ENCODE measurements at regions not wholly inside any gene's neighbourhood (a gene's known extent, or its start where the extent isn't known, plus 50 kb on each side); places are given as distances from the start of the nearest gene placed in this dataset.
A peak's percentile ranks its signal among the peaks of the same experiment; 100 is the strongest.

DNA sequence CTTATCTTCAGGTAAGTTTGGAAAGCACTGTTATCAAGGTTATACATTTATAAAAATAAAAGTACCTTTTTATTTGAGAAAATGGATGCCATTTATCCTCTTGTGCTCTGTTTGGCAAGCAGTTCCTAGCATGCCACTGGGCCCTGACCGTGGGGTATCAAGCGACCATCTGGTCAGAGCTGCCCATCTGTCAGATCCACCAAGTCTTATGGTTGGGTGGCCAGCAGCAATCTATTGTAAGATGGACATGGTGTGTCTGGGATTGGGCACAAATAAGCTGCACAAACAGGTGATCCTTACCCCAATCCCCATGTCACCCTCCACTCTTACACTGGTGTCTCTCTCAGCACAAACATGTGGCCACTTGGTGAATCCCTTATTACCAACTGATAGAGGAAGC is 178.5 kb downstream of the DLEU7 start:
- ATAC-seq (ENCODE audit: poor library complexity) (no peak), DNase-seq (no peak)
- intact Hi-C loops (cut with DNase I), result no loop called here

DNA sequence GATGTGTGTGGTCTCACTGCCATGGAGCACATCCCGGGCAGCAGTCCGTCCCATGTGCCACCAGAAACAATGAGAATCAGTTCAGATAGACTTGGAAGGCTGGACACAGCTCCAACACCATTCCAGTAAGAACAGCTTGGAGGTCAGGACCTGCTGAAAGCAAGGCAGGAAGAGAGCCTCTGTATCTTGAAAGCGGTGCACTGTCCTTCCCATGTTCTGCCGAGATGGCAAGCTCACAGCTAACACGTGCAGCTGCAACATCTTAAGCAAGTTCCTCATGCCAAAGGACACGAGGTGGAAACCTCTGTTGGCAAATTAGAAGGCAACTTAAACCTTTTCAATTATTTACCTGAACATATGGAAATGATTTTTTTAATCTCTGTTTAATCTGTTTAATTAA is 175.4 kb downstream of the DLEU7 start:
- DNase-seq (no peak), ATAC-seq (ENCODE audit: poor library complexity) (no peak)
- intact Hi-C loops (cut with DNase I), result no loop called here

DNA sequence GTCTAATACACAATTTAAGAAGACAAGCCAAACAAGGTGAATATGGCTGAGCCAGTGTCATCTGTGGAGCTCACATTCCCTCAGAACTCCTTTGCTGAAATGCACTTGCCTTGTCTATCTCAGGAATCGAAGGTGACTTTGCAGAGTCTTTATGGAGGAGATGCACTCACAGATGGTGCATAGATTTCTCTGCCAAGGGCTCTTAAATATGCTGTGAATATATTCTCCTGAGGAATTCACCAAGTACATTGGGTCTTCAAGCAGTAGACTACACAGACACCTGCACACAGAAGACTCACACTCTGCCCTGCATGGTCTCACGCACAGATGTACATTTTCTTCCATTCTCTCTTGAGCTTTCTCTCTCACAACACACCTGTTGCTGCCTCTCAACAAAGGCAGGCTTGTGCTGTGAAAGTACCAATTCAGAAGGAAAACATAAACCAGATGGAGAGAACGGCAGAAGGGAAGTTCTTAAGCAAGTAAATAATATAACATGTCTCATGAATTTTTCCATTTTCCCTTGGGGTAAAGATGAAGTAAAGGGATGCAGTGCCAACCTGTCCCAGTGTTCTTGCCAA is 174.7 kb downstream of the DLEU7 start:
- intact Hi-C loops (cut with DNase I), result no loop called here
- DNase-seq (no peak), ATAC-seq (ENCODE audit: poor library complexity) (no peak)

DNA sequence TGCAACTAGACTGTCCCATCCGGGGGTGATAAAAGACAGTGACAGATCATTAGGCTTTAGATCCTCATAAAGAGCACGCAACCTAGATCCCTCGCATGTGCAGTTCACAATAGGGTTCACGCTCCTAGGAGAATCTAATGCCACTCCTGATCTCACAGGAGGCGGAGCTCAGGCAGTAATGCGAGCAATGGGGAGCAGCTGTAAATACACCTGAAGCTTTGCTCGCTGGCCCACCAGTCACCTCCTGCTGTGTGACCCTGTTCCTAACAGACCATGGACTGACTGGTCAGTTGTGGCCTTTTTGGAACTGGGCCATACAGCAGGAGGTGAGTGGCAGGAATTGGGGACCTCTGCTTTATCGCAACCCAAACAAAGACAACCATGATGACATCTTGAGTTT is 173.2 kb downstream of the DLEU7 start:
- intact Hi-C loops (cut with DNase I), result no loop called here
- DNase-seq (no peak), ATAC-seq (ENCODE audit: poor library complexity) (no peak)

DNA sequence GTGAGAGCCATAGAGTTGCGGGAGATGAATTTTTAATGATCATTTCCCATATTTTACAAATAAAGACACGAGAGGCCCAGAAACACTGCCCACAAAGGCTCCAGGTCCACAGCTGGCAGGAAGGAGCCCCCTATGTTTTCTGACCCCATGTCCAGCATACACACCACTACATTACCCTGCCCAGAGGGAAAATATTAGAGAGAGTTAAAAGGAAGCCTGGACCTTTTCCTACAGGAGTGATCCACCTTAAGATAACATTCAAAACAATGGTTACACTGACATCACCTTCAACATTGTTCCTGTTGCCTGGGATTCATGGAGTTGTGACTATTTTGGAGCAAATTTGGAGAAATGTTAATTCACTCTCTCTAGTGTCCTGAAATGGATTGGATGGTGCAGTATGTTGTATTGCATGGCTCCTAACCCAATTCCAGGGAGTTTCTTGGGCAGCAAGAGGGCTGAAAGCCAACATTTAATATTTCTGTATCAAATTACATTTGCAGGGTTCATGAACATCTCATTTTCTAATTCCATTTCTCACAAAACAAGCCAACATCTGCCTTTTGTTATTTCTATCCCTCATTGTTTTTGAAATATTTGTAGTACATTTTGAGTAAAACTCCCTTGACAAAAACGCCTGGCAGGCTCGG is 172.5 kb downstream of the DLEU7 start:
- DNase-seq (no peak), ATAC-seq (ENCODE audit: poor library complexity) (no peak)
- intact Hi-C loops (cut with DNase I), result no loop called here

DNA sequence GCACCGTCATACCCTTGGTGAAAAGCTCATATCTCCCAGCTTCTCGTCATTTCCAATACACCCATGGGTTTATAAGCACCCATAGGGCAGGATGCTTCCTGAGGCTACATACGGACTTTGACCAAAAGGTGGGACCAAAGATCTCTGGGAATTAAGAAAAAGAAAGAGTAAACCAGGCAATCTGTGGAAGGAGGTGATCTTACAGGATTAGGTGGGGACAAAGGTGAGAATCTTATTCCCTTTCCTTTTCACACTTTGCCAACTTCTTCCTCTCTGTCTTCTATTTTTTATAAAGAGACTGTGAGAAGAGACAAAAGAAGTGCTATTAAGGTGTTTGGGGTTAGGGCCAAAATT is 172.0 kb downstream of the DLEU7 start:
- no peak for ATAC-seq (ENCODE audit: poor library complexity)
- DNase-seq, result no peak
- intact Hi-C loops (cut with DNase I), result no loop called here

DNA sequence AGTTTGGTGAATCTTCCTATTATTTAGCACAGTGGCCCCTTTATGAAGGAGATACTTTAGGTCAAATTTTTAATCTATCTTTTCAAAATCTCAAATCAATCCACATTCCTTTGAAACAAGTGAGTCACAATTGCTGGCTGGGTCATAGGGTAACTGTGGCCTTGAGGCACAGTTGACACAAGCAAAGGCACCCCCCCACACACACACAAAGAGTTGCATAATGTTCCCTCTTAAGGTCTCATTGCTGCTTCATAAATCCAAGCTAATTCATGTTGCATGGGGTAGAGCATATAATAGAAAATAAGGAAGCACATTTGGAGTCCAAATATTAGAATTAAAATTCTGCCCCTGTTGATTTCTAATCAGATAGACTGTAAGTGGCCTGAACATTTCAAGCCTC is 171.5 kb downstream of the DLEU7 start:
- DNase-seq, result no peak
- intact Hi-C loops (cut with DNase I), result no loop called here
- ATAC-seq (ENCODE audit: poor library complexity), result no peak

DNA sequence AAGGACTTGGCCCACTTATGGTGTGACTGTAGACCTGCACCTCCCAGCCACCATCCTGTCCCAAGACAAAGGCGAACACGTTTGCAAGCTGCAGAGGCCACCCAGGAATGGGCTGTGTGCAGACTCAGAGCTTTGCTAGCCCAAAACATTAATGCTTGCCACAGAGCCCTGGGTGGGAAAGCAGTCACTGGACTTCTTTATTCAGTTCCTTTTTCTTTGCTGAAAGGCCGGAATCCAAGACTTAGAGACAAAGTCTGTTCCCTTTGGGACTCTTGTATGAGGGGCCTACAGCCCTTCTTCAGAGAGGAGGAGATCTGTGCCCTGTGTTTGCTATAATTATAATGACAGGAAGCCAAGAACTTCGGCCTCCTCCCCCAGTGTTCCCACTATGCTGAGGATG is 167.8 kb downstream of the DLEU7 start:
- intact Hi-C loops (cut with DNase I), result no loop called here
- DNase-seq, result no peak
- no peak for ATAC-seq (ENCODE audit: poor library complexity)

DNA sequence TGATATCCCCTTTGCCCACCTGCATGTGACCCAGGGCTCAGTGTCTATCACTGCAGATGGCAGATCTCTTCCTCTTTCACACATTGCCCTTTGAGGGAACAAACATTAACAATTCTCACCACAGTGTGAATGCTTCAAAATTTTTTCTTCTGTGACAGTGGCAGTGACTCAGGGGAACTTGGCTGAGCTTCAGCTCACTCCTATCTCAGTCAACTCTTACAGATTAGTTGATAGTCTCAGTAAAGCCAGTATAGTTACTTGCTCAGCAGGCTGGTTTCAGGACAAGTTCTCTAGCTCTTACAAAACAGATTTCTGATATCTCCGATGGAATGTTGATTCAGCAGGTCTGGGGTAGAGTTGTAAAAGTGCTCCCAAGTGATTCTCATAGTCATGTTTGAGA is 166.9 kb downstream of the DLEU7 start:
- no peak for DNase-seq
- ATAC-seq (ENCODE audit: poor library complexity), result peak; percentile 22
- intact Hi-C loops (cut with DNase I), result no loop called here

DNA sequence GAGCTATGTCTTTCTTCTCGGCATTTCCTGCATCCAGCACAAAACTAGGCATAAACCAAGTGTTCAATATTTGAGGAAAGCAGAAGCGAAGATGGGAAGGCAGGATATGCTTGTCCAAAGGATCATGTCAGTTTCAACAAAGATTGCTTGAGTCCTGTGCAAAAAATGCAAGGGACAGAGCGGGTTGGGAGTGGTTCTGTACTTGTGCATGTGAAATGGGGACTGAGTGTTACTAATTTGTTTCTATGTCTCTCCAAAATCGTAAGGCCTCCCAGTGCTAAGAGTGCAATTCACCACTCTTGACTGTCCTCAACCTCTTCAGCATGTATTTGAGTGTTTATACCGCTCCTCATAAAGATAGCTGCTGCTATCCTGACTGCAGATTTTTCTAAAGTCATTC is 166.2 kb downstream of the DLEU7 start:
- DNase-seq (no peak), ATAC-seq (ENCODE audit: poor library complexity) (no peak)
- intact Hi-C loops (cut with DNase I), result no loop called here

DNA sequence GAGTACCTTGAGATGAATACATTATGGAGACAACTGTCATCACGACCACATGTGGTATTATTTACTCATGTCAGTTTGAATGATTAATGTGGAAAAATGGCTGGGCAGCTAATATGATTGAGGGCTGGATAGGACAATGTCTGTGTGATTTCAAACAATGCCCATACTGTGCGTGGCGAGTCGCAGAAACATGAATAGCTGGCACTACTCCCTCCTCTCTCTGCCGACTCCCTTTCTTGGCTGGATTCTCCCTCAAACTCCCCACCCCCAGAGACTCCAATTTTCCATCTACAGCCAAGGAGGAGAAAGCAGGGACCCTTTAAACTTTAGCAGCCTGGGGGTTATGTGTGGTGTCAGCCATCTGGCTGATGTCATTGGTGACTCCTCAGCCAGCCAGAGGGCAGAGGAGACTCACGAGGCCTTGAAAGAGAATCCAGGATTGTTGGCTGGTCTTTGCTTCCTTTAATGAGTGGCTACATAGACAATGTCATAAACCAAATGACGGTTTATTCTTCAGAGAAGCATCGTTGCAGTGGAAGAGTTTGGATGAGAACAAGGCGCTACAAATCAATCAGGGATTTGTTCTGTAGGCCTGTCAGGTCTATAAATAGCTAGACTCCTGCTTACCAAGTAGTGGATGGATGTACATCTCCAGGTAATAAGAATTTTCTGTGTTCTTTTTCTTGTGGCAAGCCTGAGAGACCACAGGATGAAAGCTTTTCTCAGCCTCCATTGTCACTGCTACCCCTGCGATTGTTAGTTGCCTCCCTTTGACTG is 165.6 kb downstream of the DLEU7 start:
- intact Hi-C loops (cut with DNase I), result no loop called here
- no peak for ATAC-seq (ENCODE audit: poor library complexity)
- DNase-seq, result no peak

DNA sequence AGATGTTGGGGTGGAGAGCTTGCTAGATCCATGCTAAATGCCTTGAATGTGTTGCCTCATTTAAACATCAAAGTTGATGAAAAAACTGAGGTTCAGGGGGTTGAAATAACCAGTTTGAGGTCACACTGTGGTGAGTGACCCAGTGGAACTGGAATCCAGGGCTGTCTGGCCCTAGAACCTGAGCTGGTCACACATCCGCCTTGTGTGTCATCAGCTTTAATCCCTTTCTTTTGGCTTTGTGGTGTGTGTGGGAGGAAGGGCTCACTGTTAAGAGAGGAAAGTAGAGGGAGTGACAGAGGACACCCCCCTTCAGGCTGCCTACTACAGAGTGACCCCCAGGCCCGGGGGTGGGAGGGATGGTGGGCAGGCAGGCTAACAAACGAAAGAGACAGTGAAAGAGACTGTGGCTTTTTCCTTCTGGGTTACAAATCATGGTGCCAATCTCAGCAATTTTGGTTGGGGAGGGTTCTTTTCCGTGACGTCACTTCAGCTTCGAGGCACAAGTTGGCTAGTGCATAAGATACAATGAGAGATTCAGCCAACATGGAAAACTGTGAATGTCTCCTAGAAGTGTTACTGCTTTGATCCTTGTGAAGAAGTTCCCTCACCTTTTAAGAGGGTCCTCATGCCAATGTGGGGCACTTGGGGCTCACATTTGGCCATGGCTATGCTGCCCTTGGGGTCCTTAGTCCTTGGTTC is 164.9 kb downstream of the DLEU7 start:
- intact Hi-C loops (cut with DNase I), result no loop called here
- no peak for DNase-seq
- ATAC-seq (ENCODE audit: poor library complexity), result no peak

DNA sequence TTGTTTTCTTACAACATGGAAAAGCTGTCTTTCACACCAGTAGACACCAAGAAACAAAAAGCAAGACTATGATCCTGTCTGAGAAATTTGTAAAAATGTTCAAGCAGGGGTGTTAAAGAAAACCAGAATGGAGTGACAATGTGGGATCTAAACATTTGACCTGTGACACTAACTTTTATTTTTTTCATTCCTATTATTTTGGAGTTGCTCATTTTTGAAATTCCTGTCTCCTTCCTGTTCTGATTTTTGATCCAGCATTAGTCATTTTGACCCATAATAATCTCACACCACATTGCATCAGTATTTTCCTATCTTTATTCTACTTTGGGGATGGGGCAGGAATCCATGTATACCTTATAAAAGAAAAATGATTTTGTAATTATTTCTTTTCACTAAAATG is 164.2 kb downstream of the DLEU7 start:
- intact Hi-C loops (cut with DNase I), result no loop called here
- ATAC-seq (ENCODE audit: poor library complexity) (no peak), DNase-seq (no peak)

DNA sequence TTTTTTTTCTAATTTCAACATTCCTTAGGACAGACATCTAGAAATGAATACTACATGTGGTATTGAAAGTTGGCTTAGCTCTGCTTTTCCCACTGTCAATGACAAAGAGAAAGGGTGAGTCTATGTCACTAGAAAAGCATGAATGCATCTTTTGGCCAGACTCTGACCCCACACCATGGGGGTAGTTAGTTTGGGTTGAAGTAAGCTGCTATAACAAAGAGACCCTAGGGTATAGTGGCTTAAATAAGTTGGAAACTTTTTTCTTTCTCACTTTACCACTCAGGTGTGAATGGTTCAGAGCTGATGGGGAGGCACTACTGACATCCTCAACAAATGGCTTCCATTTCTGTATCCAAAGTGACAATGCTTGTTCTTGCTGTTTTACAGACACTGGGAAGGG is 161.5 kb downstream of the DLEU7 start:
- intact Hi-C loops (cut with DNase I), result no loop called here
- ATAC-seq (ENCODE audit: poor library complexity), result no peak
- no peak for DNase-seq

DNA sequence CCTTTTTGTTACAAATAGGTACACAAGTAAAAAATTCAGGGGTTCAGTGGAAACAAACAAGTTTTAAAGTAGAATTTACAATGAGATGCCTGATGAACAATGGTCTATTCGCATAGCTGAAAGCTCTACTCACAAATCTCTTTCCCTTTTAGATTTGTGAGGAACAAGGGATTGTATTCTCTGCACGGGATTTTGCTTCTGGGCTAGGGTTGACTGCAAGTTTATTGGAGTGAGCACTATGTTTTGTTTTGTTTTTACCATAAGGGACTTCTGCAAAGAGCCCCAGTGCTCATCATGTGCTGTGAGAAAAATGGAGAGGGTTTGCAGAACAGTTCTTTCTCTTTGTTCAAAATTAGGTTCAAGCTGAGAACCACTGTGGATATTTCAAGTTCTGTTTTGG is 160.5 kb downstream of the DLEU7 start:
- DNase-seq (no peak), ATAC-seq (ENCODE audit: poor library complexity) (no peak)
- intact Hi-C loops (cut with DNase I), result no loop called here

DNA sequence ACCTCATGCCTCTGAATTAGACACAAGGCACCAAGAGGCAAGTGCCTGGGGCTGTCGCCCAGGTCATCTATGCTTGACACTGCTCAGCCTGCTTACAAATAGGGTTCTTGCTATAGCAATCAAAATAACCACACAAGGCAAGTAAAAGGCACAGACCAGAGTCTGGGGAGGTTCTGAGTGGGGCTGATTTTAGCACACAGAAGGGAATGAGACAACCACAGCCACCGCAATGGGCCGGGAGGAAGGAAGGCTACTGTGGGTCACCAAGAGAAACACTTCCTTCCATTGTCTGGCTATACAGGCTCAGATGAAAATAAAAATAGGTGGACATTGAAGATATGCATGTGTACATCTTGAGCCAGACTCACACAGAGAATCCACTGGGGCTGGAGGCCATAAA is 159.1 kb downstream of the DLEU7 start:
- peak; percentile 48 for ATAC-seq (ENCODE audit: poor library complexity)
- intact Hi-C loops (cut with DNase I), result no loop called here
- DNase-seq, result no peak

DNA sequence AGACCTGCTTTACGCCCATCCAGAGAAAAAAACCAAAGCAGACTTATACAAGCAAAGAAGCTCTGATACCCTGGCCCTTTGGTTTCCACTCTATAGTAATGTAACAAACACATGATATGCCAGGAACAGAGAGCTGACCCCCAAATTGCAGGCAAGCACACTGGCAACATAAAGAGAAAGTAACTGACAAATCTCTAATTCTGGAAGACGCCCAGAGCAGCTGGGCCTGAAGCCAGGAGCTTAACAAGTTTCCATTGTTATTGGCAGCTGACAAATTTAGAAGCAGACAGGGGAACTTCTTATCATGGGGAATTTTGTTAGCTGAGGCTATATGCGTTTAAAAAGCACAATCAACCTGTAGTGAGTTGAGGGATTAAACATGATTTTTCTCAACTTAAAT is 158.0 kb downstream of the DLEU7 start:
- DNase-seq, result peak; percentile 90
- intact Hi-C loops (cut with DNase I), result no loop called here
- ATAC-seq (ENCODE audit: poor library complexity), result peak; percentile 71

DNA sequence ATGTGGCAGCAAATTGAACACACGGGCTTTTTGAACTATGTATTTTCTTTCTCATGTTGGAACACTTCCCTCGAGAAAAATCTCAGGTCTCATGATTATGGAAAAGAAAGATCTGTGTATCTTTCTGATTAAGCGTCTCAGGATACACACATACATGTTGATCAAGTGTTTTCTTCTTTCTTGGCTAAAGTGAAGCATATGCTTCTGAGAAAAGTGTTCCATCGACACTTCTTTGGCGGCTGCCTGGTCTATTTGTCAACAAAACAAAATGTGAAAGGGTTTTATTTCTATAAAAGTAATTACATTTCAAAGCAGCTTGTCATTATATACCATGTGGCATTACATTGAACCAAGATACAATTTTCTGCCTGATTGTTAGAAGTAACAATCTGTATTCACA is 157.5 kb downstream of the DLEU7 start:
- ATAC-seq (ENCODE audit: poor library complexity) (peak; percentile 14), DNase-seq (no peak)
- intact Hi-C loops (cut with DNase I), result no loop called here

DNA sequence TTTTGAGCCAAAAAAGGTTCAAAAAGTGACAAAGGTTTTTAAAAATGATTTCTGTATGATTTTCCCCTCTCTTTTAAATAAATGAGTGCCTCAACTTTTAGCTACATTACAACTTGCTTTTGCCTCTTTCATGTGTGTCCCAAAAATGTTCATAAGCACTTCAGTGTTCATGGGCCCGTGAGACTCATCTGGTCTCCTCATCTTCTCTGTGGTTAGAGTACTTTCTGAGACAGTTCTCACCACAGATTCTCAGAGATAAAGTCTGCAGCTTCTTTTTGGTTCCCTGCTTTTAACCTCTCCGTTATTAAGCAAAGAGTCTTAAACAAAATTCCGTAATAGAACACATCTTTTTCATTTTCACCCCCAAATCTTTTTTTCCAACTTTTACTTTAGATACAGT is 156.9 kb downstream of the DLEU7 start:
- intact Hi-C loops (cut with DNase I), result no loop called here
- ATAC-seq (ENCODE audit: poor library complexity) (no peak), DNase-seq (no peak)

DNA sequence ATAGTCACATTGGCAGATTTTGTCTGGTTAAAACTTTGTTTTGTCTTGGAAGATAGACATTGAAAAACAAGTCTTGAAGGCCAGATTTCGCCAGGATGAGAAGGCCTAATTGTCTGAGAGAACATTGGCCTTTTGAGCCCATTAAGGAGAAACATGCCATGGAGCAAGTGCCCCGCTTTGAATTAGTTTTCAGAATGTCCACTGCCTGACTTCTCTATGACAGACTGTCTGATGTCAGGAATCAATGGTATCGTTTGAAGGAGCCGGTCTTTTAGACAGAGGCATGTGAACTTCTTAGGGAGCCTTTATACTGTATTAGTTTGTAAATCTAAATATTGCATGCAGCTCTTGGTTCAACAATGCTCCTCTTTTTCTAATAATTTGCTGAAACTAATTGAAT is 155.9 kb downstream of the DLEU7 start:
- no peak for ATAC-seq (ENCODE audit: poor library complexity)
- intact Hi-C loops (cut with DNase I), result no loop called here
- DNase-seq, result no peak
